ENCODE measurements at regions not wholly inside any gene's neighbourhood (a gene's known extent, or its start where the extent isn't known, plus 50 kb on each side); places are given as distances from the start of the nearest gene placed in this dataset.

DNA sequence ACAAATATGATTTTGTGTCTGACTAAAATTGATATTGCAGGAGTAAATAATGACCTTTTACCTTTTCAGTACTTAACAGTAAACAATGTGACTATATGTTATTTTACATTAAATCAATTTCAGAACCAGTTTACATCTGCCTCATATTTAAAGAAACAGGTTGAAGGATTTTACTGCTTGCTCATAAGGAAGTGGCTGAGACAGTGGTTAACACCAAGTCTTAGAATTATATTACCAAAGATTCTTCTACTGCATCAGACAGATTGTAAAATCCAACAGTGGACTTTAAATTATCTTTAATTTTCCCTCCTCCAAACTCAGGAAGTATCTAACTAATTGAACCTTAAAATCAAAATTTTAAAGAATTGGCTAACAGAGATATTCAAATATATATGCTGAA lies 1929.9 kb downstream of the PCDH9 start:
- TF ChIP-seq, protein P1, sequence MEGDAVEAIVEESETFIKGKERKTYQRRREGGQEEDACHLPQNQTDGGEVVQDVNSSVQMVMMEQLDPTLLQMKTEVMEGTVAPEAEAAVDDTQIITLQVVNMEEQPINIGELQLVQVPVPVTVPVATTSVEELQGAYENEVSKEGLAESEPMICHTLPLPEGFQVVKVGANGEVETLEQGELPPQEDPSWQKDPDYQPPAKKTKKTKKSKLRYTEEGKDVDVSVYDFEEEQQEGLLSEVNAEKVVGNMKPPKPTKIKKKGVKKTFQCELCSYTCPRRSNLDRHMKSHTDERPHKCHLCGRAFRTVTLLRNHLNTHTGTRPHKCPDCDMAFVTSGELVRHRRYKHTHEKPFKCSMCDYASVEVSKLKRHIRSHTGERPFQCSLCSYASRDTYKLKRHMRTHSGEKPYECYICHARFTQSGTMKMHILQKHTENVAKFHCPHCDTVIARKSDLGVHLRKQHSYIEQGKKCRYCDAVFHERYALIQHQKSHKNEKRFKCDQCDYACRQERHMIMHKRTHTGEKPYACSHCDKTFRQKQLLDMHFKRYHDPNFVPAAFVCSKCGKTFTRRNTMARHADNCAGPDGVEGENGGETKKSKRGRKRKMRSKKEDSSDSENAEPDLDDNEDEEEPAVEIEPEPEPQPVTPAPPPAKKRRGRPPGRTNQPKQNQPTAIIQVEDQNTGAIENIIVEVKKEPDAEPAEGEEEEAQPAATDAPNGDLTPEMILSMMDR (IDR thresholded peaks at IDR 0.05), result no peak
- Mint-ChIP-seq H3K9me3 (peaks cover 8% of the 10 kb centered on the region), H3K36me3 (ENCODE audit: low read depth) (no peaks in the 10 kb centered on the region), H3K4me1 (ENCODE audit: low read depth) (no peaks in the 10 kb centered on the region), H3K27ac (no peak overlapping the region), H3K27me3 (no peaks in the 10 kb centered on the region), H3K4me3 (no peak overlapping the region)
- Histone ChIP-seq H3K36me3 (ENCODE audit: insufficient read depth, low read length) (no peaks in the 10 kb centered on the region), H3K27ac (ENCODE audit: low read depth in 1 of 2, low read length in 2 of 2) (no peak overlapping the region), H3K27me3 (ENCODE audit: control insufficient read depth in 1 of 2, insufficient read depth in 2 of 2, low read length in 2 of 2) (no peaks in the 10 kb centered on the region), H3K4me3 (ENCODE audit: low read length) (no peak overlapping the region), H3K4me1 (ENCODE audit: insufficient read depth, low read length) (no peaks in the 10 kb centered on the region), H3K9me3 (ENCODE audit: control insufficient read depth in 1 of 2, insufficient read depth in 1 of 2, low read length in 2 of 2) (peaks cover 0 to 4% of the 10 kb centered on the region in 2 experiments)
- intact Hi-C loops (cut with DNase I, micrococcal nuclease), result no loop called here
- DNase-seq, result no peak
- ChIA-PET POLR2A (no interaction called here), CTCF (no interaction called here)
- ATAC-seq (ENCODE audit: poor library complexity), result no peak

DNA sequence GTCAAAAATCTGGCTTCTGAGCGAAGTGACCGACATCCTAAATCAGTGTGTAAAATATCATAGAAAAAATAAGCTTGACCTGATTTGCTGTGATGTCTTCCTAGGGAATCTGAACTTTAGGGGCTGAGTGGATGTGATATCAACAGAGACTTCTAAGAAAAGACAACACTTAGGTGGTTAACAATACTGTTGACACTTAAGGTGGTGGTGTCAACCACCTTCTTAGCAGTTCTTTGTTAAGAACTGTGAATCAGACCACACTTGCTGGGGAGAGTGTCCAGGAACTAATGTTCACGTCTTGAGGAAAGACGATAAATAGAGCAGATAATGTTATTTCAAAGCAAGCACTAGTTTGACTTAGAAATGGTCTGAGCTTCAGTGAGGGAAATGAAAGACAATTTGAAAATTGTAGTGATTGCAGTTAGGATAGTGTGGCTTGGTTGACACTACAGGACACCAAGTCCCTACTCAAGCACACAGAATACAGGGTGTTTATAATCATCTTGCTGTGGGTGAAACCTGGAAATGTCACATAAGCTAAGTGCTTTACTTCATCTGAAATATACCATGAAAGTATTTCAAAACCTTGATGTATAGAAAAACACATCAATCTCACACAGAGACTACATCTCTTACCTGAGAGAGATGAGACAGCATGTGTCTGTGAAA lies 1936.5 kb downstream of the PCDH9 start:
- CTCF ChIA-PET, result no interaction called here
- H3K36me3 ChIP-seq (ENCODE audit: insufficient read depth, low read length), result no peaks in the 10 kb centered on the region
- Mint-ChIP-seq H3K36me3 (ENCODE audit: low read depth) (no peaks in the 10 kb centered on the region), H3K27me3 (no peaks in the 10 kb centered on the region), H3K4me3 (no peak overlapping the region), H3K4me1 (ENCODE audit: low read depth) (no peaks in the 10 kb centered on the region), H3K9me3 (peaks cover 14% of the 10 kb centered on the region), H3K27ac (no peak overlapping the region)
- no peak overlapping the region for H3K4me3 ChIP-seq (ENCODE audit: low read length)
- intact Hi-C loops (cut with DNase I, micrococcal nuclease), result no loop called here
- DNase-seq (no peak), ATAC-seq (ENCODE audit: poor library complexity) (no peak)
- TF ChIP-seq, protein P1 (IDR thresholded peaks at IDR 0.05), result no peak
- H3K9me3 ChIP-seq (ENCODE audit: control insufficient read depth in 1 of 2, insufficient read depth in 1 of 2, low read length in 2 of 2), result peaks cover 0 to 4% of the 10 kb centered on the region in 2 experiments
- H3K27ac ChIP-seq (ENCODE audit: low read depth in 1 of 2, low read length in 2 of 2), result no peak overlapping the region
- POLR2A ChIA-PET, result no interaction called here
- no peaks in the 10 kb centered on the region for H3K27me3 ChIP-seq (ENCODE audit: control insufficient read depth in 1 of 2, insufficient read depth in 2 of 2, low read length in 2 of 2)
- H3K4me1 ChIP-seq (ENCODE audit: insufficient read depth, low read length), result no peaks in the 10 kb centered on the region

DNA sequence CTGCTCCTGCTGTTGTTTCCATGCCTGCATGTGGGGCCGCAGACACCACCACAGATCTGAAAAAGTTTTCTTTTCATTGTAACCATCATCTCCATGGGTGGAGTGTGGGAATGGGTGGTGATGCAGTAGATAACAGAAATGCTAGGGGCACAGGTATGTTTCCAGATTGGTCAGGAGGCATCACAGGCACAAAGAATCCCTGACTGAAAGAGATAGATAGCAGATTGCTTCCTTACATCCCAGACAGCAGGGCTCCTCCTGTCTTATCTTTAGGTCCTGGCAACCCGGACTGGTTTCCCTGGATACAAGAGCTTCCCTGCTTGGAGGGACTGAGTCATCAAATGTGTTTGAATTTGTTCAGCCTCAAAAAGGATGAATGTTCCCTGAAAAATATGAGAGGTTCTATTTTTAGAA lies 1937.6 kb downstream of the PCDH9 start:
- Mint-ChIP-seq H3K36me3 (ENCODE audit: low read depth) (no peaks in the 10 kb centered on the region), H3K4me1 (ENCODE audit: low read depth) (no peaks in the 10 kb centered on the region), H3K4me3 (no peak overlapping the region), H3K27me3 (no peaks in the 10 kb centered on the region), H3K9me3 (peaks cover 12% of the 10 kb centered on the region), H3K27ac (no peak overlapping the region)
- ChIA-PET CTCF (no interaction called here), POLR2A (no interaction called here)
- Histone ChIP-seq H3K27ac (ENCODE audit: low read depth in 1 of 2, low read length in 2 of 2) (no peak overlapping the region), H3K4me3 (ENCODE audit: low read length) (no peak overlapping the region), H3K9me3 (ENCODE audit: control insufficient read depth in 1 of 2, insufficient read depth in 1 of 2, low read length in 2 of 2) (peaks cover 0 to 4% of the 10 kb centered on the region in 2 experiments), H3K36me3 (ENCODE audit: insufficient read depth, low read length) (no peaks in the 10 kb centered on the region), H3K27me3 (ENCODE audit: control insufficient read depth in 1 of 2, insufficient read depth in 2 of 2, low read length in 2 of 2) (no peaks in the 10 kb centered on the region), H3K4me1 (ENCODE audit: insufficient read depth, low read length) (no peaks in the 10 kb centered on the region)
- no peak for ATAC-seq (ENCODE audit: poor library complexity)
- intact Hi-C loops (cut with DNase I, micrococcal nuclease), result no loop called here
- no peak for DNase-seq
- TF ChIP-seq, protein P1 (IDR thresholded peaks at IDR 0.05), result no peak
